ENCODE measurements at regions not wholly inside any gene's neighbourhood (a gene's known extent, or its start where the extent isn't known, plus 50 kb on each side); places are given as distances from the start of the nearest gene placed in this dataset.

DNA sequence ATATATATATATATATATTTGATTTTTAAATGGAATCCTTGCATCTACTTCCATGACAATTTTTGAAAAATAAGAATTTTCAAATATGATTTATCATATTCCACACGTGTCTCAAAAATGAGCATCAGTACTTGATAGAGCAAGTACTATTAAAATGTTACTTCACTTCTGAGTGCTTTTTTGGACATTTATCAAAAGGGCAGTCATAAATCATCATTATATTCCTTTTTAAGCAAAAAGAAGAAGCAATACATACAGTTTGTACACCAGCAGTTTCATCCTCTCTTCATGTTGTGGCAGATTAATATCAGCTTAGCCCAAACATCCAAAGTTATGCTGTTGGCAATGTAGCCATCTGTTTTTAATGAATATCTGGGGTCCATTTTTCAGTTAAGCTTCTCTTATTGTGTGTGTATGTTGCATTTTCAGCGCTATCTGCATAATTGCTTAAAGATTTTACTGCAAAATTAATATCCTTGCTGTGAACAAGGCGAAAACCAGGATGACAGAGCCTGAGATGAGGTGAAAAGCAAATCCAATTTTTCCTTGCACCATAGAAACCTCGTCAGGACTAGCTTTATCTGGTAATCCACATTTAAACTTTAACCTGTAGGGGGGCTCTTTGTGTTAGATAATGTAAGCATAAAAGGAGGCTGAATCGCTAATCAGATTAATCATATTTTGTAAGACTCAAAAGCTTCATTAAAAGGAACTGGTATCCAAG, 604.9 kb upstream of the AGTR1 start:
- DNase-seq: no peak

DNA sequence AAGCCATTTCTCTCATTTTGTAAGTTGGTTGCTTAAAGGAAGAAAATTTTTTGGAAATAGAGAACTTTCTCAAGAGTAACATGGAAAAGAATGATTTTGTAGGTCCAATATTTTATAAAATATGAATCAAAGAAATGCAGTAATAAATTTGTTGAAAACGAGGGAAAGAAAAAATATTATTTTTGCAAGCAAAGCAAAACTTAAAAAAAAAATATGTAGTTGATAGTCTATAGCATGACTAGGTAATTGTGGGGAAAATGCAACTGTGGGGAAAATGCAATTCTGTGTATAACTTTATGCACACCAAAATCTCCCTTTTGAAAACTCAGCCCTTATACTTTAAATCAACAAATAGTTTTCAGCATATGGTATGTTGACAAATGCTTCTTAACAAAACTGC, 604.0 kb upstream of the AGTR1 start:
- DNase-seq: no peak

DNA sequence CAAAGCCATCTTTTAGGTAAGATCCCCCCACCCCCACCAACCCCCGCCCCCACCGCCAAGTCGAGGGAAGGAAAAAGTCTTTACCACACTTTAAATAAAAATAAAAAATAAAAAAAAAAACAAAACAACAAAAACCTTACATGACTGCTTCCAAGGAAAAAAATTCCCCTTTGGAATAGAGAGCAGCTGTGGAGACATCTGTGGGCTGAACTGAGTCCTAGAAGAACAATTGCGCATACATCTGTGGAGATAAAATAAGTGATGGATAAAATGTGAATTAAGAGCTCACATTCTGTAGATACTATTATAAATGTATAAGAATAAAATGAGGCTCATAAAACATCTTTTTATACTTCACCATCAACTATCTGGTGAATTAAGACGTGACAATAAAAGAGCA, 601.7 kb upstream of the AGTR1 start:
- DNase-seq: no peak

DNA sequence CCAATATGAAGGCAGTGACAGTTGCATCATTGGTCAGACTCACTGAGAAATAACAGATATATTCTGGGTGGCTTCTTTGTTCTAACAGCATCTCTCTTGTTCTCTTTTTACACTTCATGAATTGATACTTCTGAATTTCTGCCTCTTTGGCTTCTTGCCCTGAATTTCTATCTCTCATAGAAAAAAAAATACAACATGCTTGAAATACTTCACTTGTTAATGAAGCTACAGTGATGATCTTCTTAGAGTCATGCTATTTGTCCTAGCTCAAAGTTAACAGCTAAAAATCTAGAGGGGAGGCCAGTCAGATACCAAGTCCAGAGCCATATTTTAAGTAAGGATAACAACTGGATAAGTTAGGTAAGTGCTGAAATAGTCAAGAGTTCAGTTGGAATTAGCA, 597.2 kb upstream of the AGTR1 start:
- no peak for DNase-seq

DNA sequence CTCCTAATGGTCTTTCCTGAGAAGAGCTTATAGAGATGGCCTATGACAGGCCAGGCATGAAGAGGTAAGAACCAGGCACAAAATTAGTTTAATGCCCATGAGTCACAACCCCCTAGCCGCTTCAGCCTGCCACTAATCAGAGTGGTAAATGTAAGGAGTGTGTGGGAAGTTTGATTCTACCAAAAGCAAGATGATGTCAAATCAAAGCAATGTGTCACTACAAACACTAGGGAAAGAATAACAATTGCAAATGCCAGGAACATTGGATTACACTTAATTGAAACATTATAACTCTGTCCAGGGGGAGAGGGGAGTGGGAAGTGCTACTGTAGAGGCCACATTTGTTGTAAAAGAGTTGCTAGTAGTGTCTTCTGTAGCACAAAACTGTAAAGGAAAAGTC, 596.6 kb upstream of the AGTR1 start:
- no peak for DNase-seq

DNA sequence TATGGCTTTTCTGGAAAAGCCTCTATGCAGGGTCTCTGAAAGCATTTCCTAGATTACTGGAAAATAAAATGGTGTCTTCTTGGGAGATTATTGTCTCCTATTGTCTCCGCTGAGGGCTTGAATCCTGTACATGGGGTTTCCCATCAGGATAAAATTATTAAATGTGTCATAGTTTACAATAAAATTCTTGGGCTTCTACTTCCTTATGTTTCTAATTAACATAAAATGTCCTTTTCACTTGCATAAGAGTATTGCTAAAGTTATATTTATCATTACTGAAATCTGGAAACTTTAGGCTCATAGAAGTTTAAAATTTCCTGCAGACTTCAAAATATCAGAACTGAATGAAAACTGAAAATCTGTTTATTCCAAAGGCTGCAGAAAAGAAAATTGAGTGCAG, 595.5 kb upstream of the AGTR1 start:
- no peak for DNase-seq

DNA sequence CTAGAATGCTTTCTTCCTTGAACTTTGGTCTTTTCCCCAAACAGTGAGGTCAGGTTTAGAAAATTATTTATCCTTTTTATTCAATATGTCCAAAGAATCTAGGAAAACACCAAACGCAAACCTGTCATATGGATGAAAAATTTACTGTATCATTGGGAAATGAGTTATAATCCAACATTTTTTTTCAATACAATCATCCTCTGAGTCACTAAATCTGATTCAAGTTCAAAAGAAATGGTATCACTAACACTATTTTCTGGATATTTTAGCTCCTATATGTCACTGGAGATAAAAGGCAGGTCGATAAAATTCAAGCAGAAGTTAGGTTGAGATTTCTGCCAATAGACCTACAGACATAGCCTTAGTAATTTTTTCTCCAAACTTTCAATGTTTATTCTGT, 591.6 kb upstream of the AGTR1 start:
- no peak for DNase-seq

DNA sequence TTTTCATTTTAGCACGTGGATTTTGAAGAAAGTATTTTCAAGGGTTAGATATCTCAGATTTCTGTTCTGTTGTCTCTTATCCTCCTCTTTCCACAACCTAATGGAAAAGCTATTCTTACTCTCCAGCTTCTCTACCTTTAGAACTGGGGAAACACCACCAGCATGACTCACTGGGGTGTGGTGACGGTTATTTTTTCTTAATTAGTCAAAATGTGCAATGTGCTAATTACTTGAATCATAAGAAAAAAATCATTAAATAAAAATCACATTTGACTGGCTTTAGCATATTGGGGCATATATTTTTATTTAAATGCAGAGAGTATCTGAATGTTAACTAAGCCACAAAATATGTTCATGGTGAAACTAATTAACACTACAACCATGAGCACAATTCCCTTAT, 570.7 kb upstream of the AGTR1 start:
- DNase-seq: no peak

DNA sequence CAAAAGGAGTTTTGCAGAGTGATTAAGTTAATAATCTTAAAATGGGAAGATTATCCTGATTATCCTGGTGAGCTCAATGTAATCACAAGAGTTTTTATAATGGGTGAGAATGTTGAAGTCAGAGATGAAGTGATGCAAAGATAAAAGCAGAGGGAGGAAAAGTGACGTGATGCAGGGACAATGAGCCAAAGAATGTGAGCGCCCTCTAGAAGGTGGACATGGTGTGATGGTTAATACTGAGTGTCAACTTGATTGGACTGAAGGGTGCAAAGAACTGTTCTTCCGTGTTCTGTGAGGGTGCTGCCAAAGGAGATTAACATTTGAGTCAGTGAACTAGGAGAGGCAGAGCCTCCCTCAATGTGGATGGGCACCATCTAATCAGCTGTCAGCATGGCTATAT, 569.6 kb upstream of the AGTR1 start:
- DNase-seq: no peak

DNA sequence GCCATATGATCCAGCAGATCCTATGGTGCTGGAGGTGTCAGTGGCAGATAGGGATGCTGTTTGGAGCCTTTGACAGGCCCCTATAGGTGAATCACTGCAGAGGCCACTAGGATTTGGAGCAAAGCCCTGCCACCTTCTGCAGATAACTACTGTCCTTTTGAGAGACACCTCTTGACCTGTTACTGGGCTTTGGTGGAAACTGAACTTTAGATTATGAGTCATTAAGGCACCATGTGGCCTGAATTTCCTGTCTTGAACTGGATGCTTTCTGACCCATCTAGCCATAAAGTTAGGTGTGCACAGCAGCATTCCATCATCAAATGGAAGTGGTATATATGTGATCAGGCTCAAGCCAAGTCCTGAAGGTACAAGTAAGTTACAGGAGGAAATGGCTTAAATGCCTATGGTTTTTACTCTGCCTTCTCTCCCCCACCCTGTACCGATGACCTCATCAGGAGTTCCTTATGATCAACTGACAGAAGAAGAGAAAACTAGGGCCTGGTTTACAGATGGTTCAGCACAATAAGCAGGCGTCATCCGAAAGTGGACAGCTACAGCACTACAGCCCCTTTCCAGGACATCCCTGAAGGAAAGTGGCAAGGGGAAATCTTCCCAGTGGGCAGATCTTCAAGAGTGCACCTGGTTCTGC, 565.6 kb upstream of the AGTR1 start:
- DNase-seq: no peak

DNA sequence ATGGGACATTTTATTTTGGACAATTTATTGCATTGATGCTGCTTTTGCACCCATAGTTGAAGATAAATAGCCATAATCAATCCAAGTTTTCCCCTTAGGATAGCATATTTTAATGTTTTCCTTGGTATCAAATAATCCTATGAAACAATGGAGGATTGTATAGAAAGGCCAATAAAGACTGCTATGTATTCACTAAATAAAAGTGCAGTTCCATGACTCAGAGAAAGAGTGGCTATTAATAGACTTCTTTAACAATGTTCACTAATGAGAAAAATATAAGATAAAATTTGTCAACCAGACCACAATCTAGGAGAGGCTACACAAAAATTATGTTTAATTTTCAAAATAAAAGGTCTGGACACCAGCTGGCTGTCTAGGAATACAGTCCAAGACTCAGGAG, 560.9 kb upstream of the AGTR1 start:
- DNase-seq: no peak

DNA sequence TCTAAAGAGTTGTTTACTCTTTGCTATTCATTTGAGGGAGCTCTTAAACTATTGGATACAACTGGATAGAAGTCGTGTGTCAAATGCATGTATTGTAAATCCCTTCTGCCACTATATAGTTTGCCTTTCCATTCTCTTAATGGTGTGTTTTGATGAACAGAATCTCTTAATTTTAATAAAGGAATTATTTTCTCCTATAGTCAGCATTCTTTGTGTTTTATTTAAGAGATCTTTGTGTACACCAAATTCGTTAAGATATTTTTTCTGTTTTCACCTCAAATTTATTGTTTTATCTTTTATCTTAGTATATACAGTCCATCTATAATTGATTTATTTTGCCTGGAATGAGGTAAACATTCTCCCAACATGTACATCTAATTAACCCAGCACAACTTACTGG, 551.5 kb upstream of the AGTR1 start:
- no peak for DNase-seq

DNA sequence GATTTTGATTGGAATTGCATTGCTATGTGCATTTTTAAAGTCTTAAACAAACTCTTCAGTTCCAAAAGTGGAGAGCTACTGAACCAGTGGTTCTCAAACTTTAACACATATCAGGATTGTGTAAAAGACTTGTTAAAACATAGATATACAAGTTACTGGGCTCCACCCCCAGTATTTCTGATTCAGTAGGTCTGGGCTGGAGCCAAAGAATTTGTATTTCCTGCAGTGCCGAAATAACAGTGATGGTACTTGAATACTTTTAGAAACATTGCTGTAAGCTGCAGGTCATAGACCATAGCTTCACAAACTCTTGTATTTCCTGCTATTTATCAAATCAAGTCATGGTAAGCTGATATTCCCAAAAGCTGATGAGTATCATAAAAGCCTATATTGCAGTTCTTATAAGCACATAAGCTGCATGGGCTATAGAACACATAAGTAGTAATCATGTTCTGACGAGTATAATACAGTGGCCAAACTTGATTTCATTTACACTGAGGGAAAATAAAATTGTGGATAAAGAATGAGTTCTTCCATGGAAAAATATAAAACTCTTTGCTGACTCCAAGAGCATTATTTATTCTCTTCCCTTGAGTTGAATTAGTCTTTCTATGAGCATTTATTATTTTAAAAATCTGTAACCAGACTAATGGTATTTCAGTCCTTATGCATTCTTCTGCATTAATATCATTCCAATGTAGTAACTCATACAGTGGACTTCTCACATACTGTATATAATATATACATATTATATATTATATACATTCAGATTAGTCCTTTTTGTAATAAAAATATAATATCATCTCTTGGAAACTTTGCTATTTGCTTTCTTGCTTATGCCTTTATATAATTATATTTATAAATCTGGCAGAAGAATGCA, 550.5 kb upstream of the AGTR1 start:
- DNase-seq: no peak

DNA sequence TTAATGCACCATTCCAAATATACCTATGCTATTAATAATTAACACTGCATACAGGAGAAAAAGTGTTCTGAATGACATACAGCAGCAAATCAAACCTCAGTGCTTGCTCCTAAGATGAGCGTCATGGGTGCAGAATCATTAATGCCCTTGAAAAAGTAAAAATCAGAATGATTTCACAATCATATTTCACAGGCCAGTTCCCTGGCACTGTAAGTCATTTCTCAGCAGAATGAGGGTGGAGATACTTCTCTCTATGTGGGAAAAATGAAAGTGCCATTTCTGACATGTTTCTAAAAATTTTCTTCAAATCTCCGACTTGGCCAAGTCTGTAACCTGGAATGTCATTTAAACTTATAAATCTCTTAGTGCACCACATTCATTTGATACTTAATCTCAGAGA, 549.8 kb upstream of the AGTR1 start:
- DNase-seq: no peak

DNA sequence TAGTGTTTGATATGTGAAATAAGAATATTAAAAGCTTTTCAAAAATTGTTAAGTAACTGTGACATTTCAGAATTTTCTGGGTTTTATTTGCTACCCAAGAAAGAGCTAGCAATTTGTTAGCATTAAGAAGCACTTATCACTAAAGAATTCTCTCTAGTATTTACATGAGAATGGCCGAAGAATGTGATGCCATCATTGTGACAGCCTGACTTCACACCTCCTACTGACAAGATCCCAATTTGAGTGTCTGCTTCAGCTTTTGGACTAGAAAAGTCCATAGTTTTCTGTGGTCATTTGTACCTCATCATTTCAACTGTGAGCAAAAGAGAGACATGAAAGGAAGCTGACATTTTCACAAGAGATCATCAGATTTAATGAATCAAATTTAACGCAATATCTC, 548.1 kb upstream of the AGTR1 start:
- no peak for DNase-seq

DNA sequence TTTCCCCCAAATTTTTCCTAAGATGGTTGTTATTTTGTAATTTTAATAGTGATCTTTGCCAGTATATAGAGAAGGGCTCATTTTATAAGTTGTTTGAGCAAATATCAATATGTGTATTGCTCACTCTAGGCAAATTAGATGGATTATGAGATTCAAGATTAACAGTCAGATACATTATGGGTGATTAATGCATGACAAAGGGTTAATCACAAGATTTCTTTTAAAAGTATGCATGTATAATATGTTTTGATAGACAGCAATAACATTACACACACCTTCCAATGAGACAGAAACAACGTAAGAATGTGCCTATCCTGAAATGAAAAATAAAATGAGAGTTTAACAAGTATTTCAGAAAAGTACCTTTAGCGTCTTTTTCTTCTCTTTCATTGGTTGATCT, 547.6 kb upstream of the AGTR1 start:
- no peak for DNase-seq

DNA sequence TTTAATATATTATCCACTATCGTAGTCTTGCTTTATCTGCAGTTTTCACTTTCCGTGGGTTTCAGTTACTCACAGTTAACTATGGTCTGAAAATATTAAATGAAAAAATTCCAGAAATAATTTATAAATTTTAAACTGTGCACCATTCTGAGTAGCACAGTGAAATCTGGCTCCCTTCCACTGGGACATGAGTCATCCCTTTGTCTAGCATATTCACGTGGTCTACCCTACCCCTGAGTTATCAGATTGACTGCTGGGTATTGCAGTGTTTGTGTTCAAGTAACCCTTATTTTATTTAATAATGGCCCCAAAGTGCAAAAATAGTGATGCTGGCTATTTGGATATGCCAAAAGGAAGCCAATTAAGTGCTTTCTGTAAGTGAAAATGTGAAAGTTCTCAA, 539.5 kb upstream of the AGTR1 start:
- DNase-seq: no peak

DNA sequence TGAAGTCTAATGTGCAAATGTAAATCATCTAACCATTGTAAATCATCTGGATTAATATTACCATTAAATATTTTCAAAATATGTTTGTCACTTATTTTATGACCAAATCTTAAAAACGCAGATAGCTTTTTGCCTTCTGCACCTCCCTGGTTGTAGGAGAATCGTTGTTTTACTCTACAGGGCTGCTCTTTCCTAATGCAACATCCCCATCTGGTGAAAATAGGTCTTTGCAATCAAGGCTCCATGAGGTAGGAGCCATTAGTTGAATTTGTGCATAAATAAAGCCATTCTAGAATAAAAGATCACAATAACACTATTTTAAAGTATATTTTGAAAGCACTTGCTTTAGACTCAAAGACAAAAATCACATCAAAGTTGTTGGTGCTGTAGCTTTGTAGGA, 535.6 kb upstream of the AGTR1 start:
- DNase-seq: no peak

DNA sequence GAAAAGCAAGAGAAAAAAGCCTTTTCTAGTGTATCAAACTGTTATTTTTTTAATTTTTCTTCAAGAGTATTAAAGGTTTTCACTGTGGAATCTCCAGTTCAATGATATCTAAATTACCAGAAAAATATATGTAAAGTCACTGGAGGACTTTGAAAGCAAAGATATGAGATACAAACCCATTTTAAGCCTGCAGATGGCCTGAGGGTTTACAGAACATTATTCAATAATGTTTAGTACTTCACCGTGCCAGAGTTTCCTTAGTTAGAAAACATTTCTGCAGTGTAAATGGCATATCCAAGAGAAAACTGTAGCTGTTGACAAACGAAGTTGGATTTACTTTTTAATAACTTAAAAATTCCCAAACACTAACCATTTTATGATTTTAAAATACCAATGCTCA, 529.4 kb upstream of the AGTR1 start:
- no peak for DNase-seq

DNA sequence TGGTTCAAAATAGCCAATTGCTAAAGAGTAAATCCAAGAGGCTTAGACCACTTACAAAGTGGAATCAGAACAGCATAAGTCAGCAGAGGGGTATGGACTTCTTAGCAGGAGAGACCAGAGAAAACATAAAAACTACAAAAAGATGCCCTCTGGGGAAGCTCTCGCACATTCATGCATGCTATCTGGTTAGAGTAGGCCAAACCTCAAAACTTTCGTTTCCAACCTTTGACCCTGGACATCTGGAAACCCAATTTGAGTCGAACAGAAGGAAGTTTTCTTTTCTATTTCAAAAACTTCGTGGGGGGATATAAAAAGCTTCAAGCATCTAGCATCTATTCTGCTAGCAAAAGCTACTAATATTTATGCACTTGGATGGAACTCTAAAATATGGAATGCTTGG, 523.9 kb upstream of the AGTR1 start:
- DNase-seq: no peak

DNA sequence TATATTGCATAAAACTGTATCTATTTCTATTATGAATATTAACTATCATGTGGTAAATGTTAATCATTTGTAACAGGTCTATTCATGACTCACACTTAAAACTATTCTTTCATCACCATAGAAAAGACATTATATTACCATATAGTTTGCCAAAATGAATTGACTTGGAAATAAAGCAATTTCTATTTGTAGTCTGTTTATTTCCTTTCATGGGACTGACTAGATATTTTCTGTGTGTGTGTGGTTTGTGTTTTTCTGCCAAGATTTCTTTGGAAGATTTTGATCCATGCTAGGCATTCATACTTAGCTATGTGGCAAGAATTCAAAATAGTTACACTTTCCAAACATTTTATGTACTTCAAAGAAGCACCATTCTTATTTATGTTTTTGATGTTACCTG, 522.5 kb upstream of the AGTR1 start:
- DNase-seq: no peak

DNA sequence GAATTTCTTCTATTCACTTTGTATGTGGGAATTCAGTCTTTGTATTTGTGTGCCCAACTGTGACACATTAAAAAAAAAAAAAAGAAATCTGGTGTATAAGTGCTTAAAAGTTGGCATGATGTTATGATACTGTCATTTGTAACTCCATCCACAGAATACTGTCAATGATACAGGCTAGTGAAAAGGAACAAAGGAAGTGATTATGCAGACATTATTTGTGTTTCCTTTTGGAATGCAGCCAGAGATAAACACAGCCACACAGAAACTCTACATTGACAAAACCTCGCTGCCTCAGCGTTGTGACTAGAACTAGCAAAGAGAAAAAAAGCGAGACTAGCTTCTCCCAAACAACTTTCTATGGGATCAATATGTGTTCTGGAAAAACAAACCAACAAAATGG, 519.2 kb upstream of the AGTR1 start:
- DNase-seq: peak; percentile 34

DNA sequence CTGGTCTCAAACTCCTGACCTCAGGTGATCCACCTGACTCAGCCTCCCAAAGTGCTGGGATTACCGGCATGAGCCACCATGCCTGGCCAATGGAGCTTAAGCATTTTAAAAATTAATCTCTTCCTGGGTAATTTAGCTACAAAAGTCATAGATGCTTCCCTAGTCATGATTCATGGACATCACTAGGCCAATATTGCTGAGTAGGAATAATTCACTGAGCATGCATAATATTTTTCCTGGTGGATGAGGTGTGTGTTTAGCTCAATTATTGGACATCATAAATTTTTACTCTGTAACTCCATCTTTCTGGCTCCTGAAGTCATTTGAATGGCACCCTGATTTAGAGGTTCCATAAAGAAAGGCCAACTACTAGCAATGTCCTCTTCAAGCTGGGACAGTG, 512.9 kb upstream of the AGTR1 start:
- DNase-seq: no peak

DNA sequence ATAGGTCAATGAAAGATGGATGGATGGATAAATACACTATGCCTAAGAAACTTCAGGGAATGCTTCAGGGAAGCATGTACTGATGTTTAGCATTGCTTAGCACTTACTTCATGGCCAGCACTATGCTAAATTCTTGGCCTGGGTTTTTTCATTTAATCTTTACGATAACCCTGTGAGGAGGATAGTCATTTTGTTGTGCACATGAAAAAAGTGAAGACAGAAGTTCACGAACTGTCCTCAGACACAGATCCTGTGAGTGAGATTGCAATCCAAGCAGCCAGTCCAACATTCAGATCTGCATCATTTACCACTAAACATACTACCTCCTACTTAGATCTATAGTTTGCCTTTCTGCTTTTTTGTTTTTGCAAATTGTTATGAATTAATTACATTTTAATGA, 510.8 kb upstream of the AGTR1 start:
- no peak for DNase-seq
